ENCODE measurements at regions not wholly inside any gene's neighbourhood (a gene's known extent, or its start where the extent isn't known, plus 50 kb on each side); places are given as distances from the start of the nearest gene placed in this dataset.

GRCh38 chr5:6907320-6907918, 194.2 kb downstream of the TENT4A start:
- H3K4me2 ChIP-seq (ENCODE audit: low read length, poor library complexity, severe bottlenecking): no peak overlapping the region
- H3K27ac ChIP-seq (ENCODE audit: low read length, poor library complexity, severe bottlenecking): no peak overlapping the region
- no peak for DNase-seq
- no peak overlapping the region for H2BK120ac ChIP-seq (ENCODE audit: low read depth, low read length)
- H3K9me3 ChIP-seq (ENCODE audit: control insufficient read depth, low read length): no peaks in the 10 kb centered on the region
- no peak overlapping the region for H2BK12ac ChIP-seq (ENCODE audit: low read length in 2 of 2)
- no peak overlapping the region for H3K4ac ChIP-seq (ENCODE audit: low read depth in 1 of 2, low read length in 2 of 2)
- no peak overlapping the region for H2AK5ac ChIP-seq (ENCODE audit: low read length, severe bottlenecking)
- H2BK5ac ChIP-seq (ENCODE audit: low read depth, low read length, poor library complexity, severe bottlenecking): no peak overlapping the region
- H3K23ac ChIP-seq (ENCODE audit: low read length in 2 of 2): no peak overlapping the region
- H4K91ac ChIP-seq (ENCODE audit: low read length): no peak overlapping the region
- no peak overlapping the region for H4K8ac ChIP-seq (ENCODE audit: low read length)
- H3K79me1 ChIP-seq (replicated peaks; ENCODE audit: low read length, poor library complexity, severe bottlenecking): no peaks in the 10 kb centered on the region
- no peak overlapping the region for H3K4me3 ChIP-seq (ENCODE audit: insufficient read depth in 1 of 2, low read depth in 1 of 2, low read length in 2 of 2)
- no peaks in the 10 kb centered on the region for H3K4me1 ChIP-seq (ENCODE audit: control insufficient read depth, insufficient read depth, low read depth, low read length)
- H3K27me3 ChIP-seq (ENCODE audit: control insufficient read depth in 1 of 2, insufficient read depth in 1 of 2, low read length in 2 of 2): no peaks in the 10 kb centered on the region
- H3K9ac ChIP-seq (ENCODE audit: low read length): no peak overlapping the region
- 67% methylated on average over 8 of the region's 8 CpGs for WGBS
- H3K18ac ChIP-seq (ENCODE audit: low read depth in 1 of 2, low read length in 2 of 2): no peak overlapping the region
- no peak overlapping the region for H2AFZ ChIP-seq (ENCODE audit: low read depth, low read length)
- H3K14ac ChIP-seq (ENCODE audit: low read length in 2 of 2): no peak overlapping the region
- H3K36me3 ChIP-seq (ENCODE audit: control insufficient read depth in 1 of 2, insufficient read depth in 2 of 2, low read depth in 1 of 2, low read length in 2 of 2): no peaks in the 10 kb centered on the region
- no peak overlapping the region for H2BK15ac ChIP-seq (ENCODE audit: low read depth, poor library complexity, severe bottlenecking)

- H3K23ac ChIP-seq (ENCODE audit: low read length in 2 of 2): no peak overlapping the region
- H3K9me3 ChIP-seq (ENCODE audit: control insufficient read depth, low read length): peaks cover 2% of the 10 kb centered on the region
- H3K4me2 ChIP-seq (ENCODE audit: low read length, poor library complexity, severe bottlenecking): no peak overlapping the region
- no peak overlapping the region for H3K4ac ChIP-seq (ENCODE audit: low read depth in 1 of 2, low read length in 2 of 2)
- no peaks in the 10 kb centered on the region for H3K27me3 ChIP-seq (ENCODE audit: control insufficient read depth in 1 of 2, insufficient read depth in 1 of 2, low read length in 2 of 2)
- no peaks in the 10 kb centered on the region for H3K79me1 ChIP-seq (replicated peaks; ENCODE audit: low read length, poor library complexity, severe bottlenecking)
- no peaks in the 10 kb centered on the region for H3K4me1 ChIP-seq (ENCODE audit: control insufficient read depth, insufficient read depth, low read depth, low read length)
- no peak overlapping the region for H3K4me3 ChIP-seq (ENCODE audit: insufficient read depth in 1 of 2, low read depth in 1 of 2, low read length in 2 of 2)
- H2BK15ac ChIP-seq (ENCODE audit: low read depth, poor library complexity, severe bottlenecking): no peak overlapping the region
- H3K14ac ChIP-seq (ENCODE audit: low read length in 2 of 2): no peak overlapping the region
- no peak overlapping the region for H4K8ac ChIP-seq (ENCODE audit: low read length)
- no peak overlapping the region for H2AFZ ChIP-seq (ENCODE audit: low read depth, low read length)
- no peak for DNase-seq
- H4K91ac ChIP-seq (ENCODE audit: low read length): no peak overlapping the region
- H3K27ac ChIP-seq (ENCODE audit: low read length, poor library complexity, severe bottlenecking): no peak overlapping the region
- no peak overlapping the region for H2BK12ac ChIP-seq (ENCODE audit: low read length in 2 of 2)
- WGBS: 68% methylated on average over 4 of the region's 4 CpGs
- H3K9ac ChIP-seq (ENCODE audit: low read length): no peak overlapping the region
- H3K36me3 ChIP-seq (ENCODE audit: control insufficient read depth in 1 of 2, insufficient read depth in 2 of 2, low read depth in 1 of 2, low read length in 2 of 2): no peaks in the 10 kb centered on the region
- H3K18ac ChIP-seq (ENCODE audit: low read depth in 1 of 2, low read length in 2 of 2): no peak overlapping the region
- no peak overlapping the region for H2BK120ac ChIP-seq (ENCODE audit: low read depth, low read length)
- H2AK5ac ChIP-seq (ENCODE audit: low read length, severe bottlenecking): no peak overlapping the region
- no peak overlapping the region for H2BK5ac ChIP-seq (ENCODE audit: low read depth, low read length, poor library complexity, severe bottlenecking)
These were observed 196.7 kb downstream of the TENT4A start for GRCh38 chr5:6909901-6910300.

- H2AK5ac ChIP-seq (ENCODE audit: low read length, severe bottlenecking): no peak overlapping the region
- no peak overlapping the region for H3K27ac ChIP-seq (ENCODE audit: low read length, poor library complexity, severe bottlenecking)
- H2AFZ ChIP-seq (ENCODE audit: low read depth, low read length): no peak overlapping the region
- no peak overlapping the region for H2BK15ac ChIP-seq (ENCODE audit: low read depth, poor library complexity, severe bottlenecking)
- H3K4ac ChIP-seq (ENCODE audit: low read depth in 1 of 2, low read length in 2 of 2): no peak overlapping the region
- no peak overlapping the region for H3K4me2 ChIP-seq (ENCODE audit: low read length, poor library complexity, severe bottlenecking)
- H3K9me3 ChIP-seq (ENCODE audit: control insufficient read depth, low read length): peaks cover 5% of the 10 kb centered on the region
- H3K27me3 ChIP-seq (ENCODE audit: control insufficient read depth in 1 of 2, insufficient read depth in 1 of 2, low read length in 2 of 2): no peaks in the 10 kb centered on the region
- WGBS: 84% methylated on average over 2 of the region's 3 CpGs
- H3K4me1 ChIP-seq (ENCODE audit: control insufficient read depth, insufficient read depth, low read depth, low read length): no peaks in the 10 kb centered on the region
- H3K36me3 ChIP-seq (ENCODE audit: control insufficient read depth in 1 of 2, insufficient read depth in 2 of 2, low read depth in 1 of 2, low read length in 2 of 2): no peaks in the 10 kb centered on the region
- no peak overlapping the region for H2BK5ac ChIP-seq (ENCODE audit: low read depth, low read length, poor library complexity, severe bottlenecking)
- no peak overlapping the region for H3K18ac ChIP-seq (ENCODE audit: low read depth in 1 of 2, low read length in 2 of 2)
- no peak overlapping the region for H4K91ac ChIP-seq (ENCODE audit: low read length)
- no peak for DNase-seq
- H3K23ac ChIP-seq (ENCODE audit: low read length in 2 of 2): no peak overlapping the region
- no peak overlapping the region for H2BK120ac ChIP-seq (ENCODE audit: low read depth, low read length)
- no peak overlapping the region for H3K4me3 ChIP-seq (ENCODE audit: insufficient read depth in 1 of 2, low read depth in 1 of 2, low read length in 2 of 2)
- no peaks in the 10 kb centered on the region for H3K79me1 ChIP-seq (replicated peaks; ENCODE audit: low read length, poor library complexity, severe bottlenecking)
- no peak overlapping the region for H2BK12ac ChIP-seq (ENCODE audit: low read length in 2 of 2)
- no peak overlapping the region for H3K9ac ChIP-seq (ENCODE audit: low read length)
- H3K14ac ChIP-seq (ENCODE audit: low read length in 2 of 2): no peak overlapping the region
- no peak overlapping the region for H4K8ac ChIP-seq (ENCODE audit: low read length)
These were observed 197.7 kb downstream of the TENT4A start for GRCh38 chr5:6910950-6911349.

GRCh38 chr5:6914347-6914746, 201.1 kb downstream of the TENT4A start:
- H3K14ac ChIP-seq (ENCODE audit: low read length in 2 of 2): no peak overlapping the region
- no peak overlapping the region for H4K8ac ChIP-seq (ENCODE audit: low read length)
- 92% methylated on average over 2 of the region's 2 CpGs for WGBS
- no peak overlapping the region for H3K27ac ChIP-seq (ENCODE audit: low read length, poor library complexity, severe bottlenecking)
- H2BK5ac ChIP-seq (ENCODE audit: low read depth, low read length, poor library complexity, severe bottlenecking): no peak overlapping the region
- H2BK15ac ChIP-seq (ENCODE audit: low read depth, poor library complexity, severe bottlenecking): no peak overlapping the region
- H2AK5ac ChIP-seq (ENCODE audit: low read length, severe bottlenecking): no peak overlapping the region
- H2AFZ ChIP-seq (ENCODE audit: low read depth, low read length): no peak overlapping the region
- H3K4me3 ChIP-seq (ENCODE audit: insufficient read depth in 1 of 2, low read depth in 1 of 2, low read length in 2 of 2): no peak overlapping the region
- no peaks in the 10 kb centered on the region for H3K27me3 ChIP-seq (ENCODE audit: control insufficient read depth in 1 of 2, insufficient read depth in 1 of 2, low read length in 2 of 2)
- no peak overlapping the region for H3K4me2 ChIP-seq (ENCODE audit: low read length, poor library complexity, severe bottlenecking)
- H3K79me1 ChIP-seq (replicated peaks; ENCODE audit: low read length, poor library complexity, severe bottlenecking): no peaks in the 10 kb centered on the region
- H3K4ac ChIP-seq (ENCODE audit: low read depth in 1 of 2, low read length in 2 of 2): no peak overlapping the region
- no peaks in the 10 kb centered on the region for H3K4me1 ChIP-seq (ENCODE audit: control insufficient read depth, insufficient read depth, low read depth, low read length)
- no peak overlapping the region for H4K91ac ChIP-seq (ENCODE audit: low read length)
- H3K18ac ChIP-seq (ENCODE audit: low read depth in 1 of 2, low read length in 2 of 2): no peak overlapping the region
- no peak overlapping the region for H3K9ac ChIP-seq (ENCODE audit: low read length)
- H3K36me3 ChIP-seq (ENCODE audit: control insufficient read depth in 1 of 2, insufficient read depth in 2 of 2, low read depth in 1 of 2, low read length in 2 of 2): no peaks in the 10 kb centered on the region
- H2BK12ac ChIP-seq (ENCODE audit: low read length in 2 of 2): no peak overlapping the region
- H2BK120ac ChIP-seq (ENCODE audit: low read depth, low read length): no peak overlapping the region
- H3K23ac ChIP-seq (ENCODE audit: low read length in 2 of 2): no peak overlapping the region
- DNase-seq: no peak
- H3K9me3 ChIP-seq (ENCODE audit: control insufficient read depth, low read length): peaks cover 11% of the 10 kb centered on the region
